OCI-LY3 (cell line): ENCODE measurements at regions not wholly inside any gene's neighbourhood (a gene's known extent, or its start where the extent isn't known, plus 50 kb on each side); places are given as distances from the start of the nearest gene placed in this dataset.

Experiments used
- EZH2phosphoT487 ChIP-seq: fragments of 200-600 bp; shearing (Covaris generic); IDR thresholded peaks from 2 replicates; pipeline ENCODE4 v1.6.1; 2018; ENCODE audit warnings: antibody characterized with exemption, mixed run types, low read depth
- TF ChIP-seq, protein P1 (sequence below): fragments of 200-600, 300-600 bp; sonication (generic); IDR thresholded peaks from 2 replicates; pipeline ENCODE4 v1.5.1; 2014; ENCODE audit warnings: antibody characterized with exemption, low read length, low read depth

DNA sequence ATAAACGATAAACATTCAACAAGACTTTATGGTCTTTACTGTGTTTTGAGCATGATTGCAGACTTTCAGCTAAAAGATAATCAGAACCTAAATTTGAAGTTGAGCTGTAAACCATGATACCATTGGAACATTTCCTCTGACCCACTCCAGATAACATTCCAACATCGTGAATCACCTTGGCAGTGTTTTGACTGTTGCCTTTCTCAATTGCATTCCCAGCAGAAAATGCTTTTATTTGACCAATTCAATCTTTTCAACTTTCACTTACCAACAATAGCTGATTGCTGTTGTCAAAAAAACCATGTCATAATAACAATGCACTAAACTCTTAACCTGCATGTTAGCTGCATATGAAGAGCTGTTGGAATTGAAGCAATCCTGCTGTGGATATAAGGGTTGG is 165.5 kb downstream of the MDFIC start:
- TF ChIP-seq, protein P1, sequence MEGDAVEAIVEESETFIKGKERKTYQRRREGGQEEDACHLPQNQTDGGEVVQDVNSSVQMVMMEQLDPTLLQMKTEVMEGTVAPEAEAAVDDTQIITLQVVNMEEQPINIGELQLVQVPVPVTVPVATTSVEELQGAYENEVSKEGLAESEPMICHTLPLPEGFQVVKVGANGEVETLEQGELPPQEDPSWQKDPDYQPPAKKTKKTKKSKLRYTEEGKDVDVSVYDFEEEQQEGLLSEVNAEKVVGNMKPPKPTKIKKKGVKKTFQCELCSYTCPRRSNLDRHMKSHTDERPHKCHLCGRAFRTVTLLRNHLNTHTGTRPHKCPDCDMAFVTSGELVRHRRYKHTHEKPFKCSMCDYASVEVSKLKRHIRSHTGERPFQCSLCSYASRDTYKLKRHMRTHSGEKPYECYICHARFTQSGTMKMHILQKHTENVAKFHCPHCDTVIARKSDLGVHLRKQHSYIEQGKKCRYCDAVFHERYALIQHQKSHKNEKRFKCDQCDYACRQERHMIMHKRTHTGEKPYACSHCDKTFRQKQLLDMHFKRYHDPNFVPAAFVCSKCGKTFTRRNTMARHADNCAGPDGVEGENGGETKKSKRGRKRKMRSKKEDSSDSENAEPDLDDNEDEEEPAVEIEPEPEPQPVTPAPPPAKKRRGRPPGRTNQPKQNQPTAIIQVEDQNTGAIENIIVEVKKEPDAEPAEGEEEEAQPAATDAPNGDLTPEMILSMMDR, result no peak
- TF ChIP-seq EZH2phosphoT487, result no peak
